Endothelial cell of umbilical vein (primary cell): ENCODE measurements at regions not wholly inside any gene's neighbourhood (a gene's known extent, or its start where the extent isn't known, plus 50 kb on each side); places are given as distances from the start of the nearest gene placed in this dataset.
A peak's percentile ranks its signal among the peaks of the same experiment; 100 is the strongest.

Source experiments
- BruUV-seq: library from RNA; stranded (reverse); fragments of 400-500 nt; replicated peaks from 2 replicates; lab custom pipeline; 2021; lab: Mats Ljungman, UMichigan
- CTCF ChIA-PET: fragments of 300-600, 350-600 bp; sonication (Branson Sonifier 250); formaldehyde crosslinking; loops from one replicate; lab custom pipeline; 2021; ENCODE audit warnings: antibody characterized with exemption, inconsistent platforms; lab: Charles Lee
- POLR2A ChIA-PET: fragments of 300-600, 350-600 bp; sonication (Branson Sonifier 250); formaldehyde crosslinking; loops from one replicate; lab custom pipeline; 2021; ENCODE audit warnings: antibody characterized with exemption, inconsistent platforms; lab: Charles Lee
- DNase-seq: peaks from one replicate; pipeline ENCODE4 v3.0.0-alpha.2; 2011; ENCODE audit warnings: low read depth, low spot score
- FAIRE-seq: peaks from 2 replicates; lab custom pipeline; 2011; peaks lifted over from hg19 to GRCh38; lab: Jason Lieb, UNC
- H2AFZ ChIP-seq: 2 replicates; pipeline ENCODE4 v1.6.0; 2012; ENCODE audit warnings: low read depth, low read length, control low read depth, inconsistent platforms
- H3K27ac ChIP-seq: 2 replicates; pipeline ENCODE4 v1.5.1; 2011; ENCODE audit warnings: low read depth, mild to moderate bottlenecking, control low read depth, low read length, moderate library complexity; ENCODE audit not compliant: insufficient read depth
- H3K27me3 ChIP-seq, 2 experiments: 2 replicates each; pipeline versions ENCODE4 v1.6.0 to v1.6.1; 2011; ENCODE audit warnings: low read length in 2 of 2, mixed read lengths in 1 of 2; ENCODE audit not compliant: control insufficient read depth in 2 of 2, insufficient read depth in 2 of 2
- H3K36me3 ChIP-seq, 2 experiments: 2 replicates in 1 of 2; 3 replicates in 1 of 2; pipeline ENCODE4 v1.5.1; 2011; ENCODE audit warnings: low read length in 2 of 2, mild to moderate bottlenecking in 1 of 2, moderate library complexity in 1 of 2; ENCODE audit not compliant: control insufficient read depth in 2 of 2, insufficient read depth in 2 of 2; ENCODE audit errors: extremely low read depth in 1 of 2
- H3K4me1 ChIP-seq: 3 replicates; pipeline ENCODE4 v1.5.1; 2011; ENCODE audit warnings: mild to moderate bottlenecking, low read length; ENCODE audit not compliant: control insufficient read depth, insufficient read depth; ENCODE audit errors: extremely low read depth
- H3K4me2 ChIP-seq: 2 replicates; pipeline ENCODE4 v1.6.1; 2011; ENCODE audit warnings: low read length, control low read depth, mixed read lengths; ENCODE audit not compliant: insufficient read depth
- H3K4me3 ChIP-seq, 3 experiments: fragments of 200-600 bp in 1 of 3; sonication (generic), shearing (Covaris generic) in 1 of 3; replicated peaks in 1 of 3; 2 replicates each; pipeline ENCODE4 v1.5.1; 2011 to 2016; ENCODE audit warnings: control low read depth in 3 of 3, low read length in 3 of 3, mild to moderate bottlenecking in 2 of 3, inconsistent platforms in 1 of 3, low read depth in 1 of 3, moderate library complexity in 1 of 3; ENCODE audit not compliant: insufficient read depth in 1 of 3
- H3K79me2 ChIP-seq: 2 replicates; pipeline ENCODE4 v1.6.0; 2012; ENCODE audit warnings: low read length, inconsistent platforms; ENCODE audit not compliant: control insufficient read depth, insufficient read depth
- H3K9ac ChIP-seq: replicated peaks from 2 replicates; pipeline ENCODE3; 2011; ENCODE audit warnings: low read length, control low read depth; ENCODE audit not compliant: insufficient read depth; ENCODE audit errors: extremely low read depth
- H3K9me1 ChIP-seq: replicated peaks from 3 replicates; pipeline ENCODE4 v1.6.0; 2011; ENCODE audit warnings: mild to moderate bottlenecking, low read length; ENCODE audit not compliant: control insufficient read depth, insufficient read depth; ENCODE audit errors: extremely low read depth
- H3K9me3 ChIP-seq: replicated peaks from 2 replicates; pipeline ENCODE4 v1.5.1; 2012; ENCODE audit warnings: low read length, inconsistent platforms; ENCODE audit not compliant: control insufficient read depth, insufficient read depth
- H4K20me1 ChIP-seq: replicated peaks from 2 replicates; pipeline ENCODE3; 2011; ENCODE audit warnings: mild to moderate bottlenecking, low read length; ENCODE audit not compliant: control insufficient read depth, insufficient read depth; ENCODE audit errors: extremely low read depth
- CTCF ChIP-seq, 2 donors: IDR thresholded peaks; 1 replicate in 1 of 2; 2 replicates in 1 of 2; pipeline ENCODE4 v1.5.1; 2011; ENCODE audit warnings: low read length in 2 of 2, mild to moderate bottlenecking in 2 of 2, moderate library complexity in 2 of 2, control low read depth in 1 of 2, inconsistent platforms in 1 of 2, low read depth in 1 of 2; ENCODE audit not compliant: insufficient read depth in 1 of 2; ENCODE audit errors: extremely low read depth in 1 of 2
- POLR2A ChIP-seq: IDR thresholded peaks from 2 replicates; pipeline ENCODE4 v1.6.1; 2012; ENCODE audit warnings: low read depth, mild to moderate bottlenecking, control low read depth, low read length
- dilution Hi-C: fragments of 300-500 bp; cut with MboI; formaldehyde crosslinking; loops from one replicate; pipeline ENCODE4 v1.15.0; 2019; ENCODE audit warnings: low sequenced_read_pairs; ENCODE audit not compliant: extremely low pct_ligation_motif_present
- intact Hi-C: fragments of 100-400 bp; cut with micrococcal nuclease; formaldehyde crosslinking; loops from one replicate; pipeline ENCODE4 v1.10.0; 2022

- intact Hi-C loops, result loop anchor here (1.0 to 5.0 kb wide), 3 partner anchors 855 to 947 kb away; partner anchors contain the start of gene UBE2E3
- ChIA-PET POLR2A (interaction anchor here (0.7 kb wide), 1 partner anchor 616 kb away, joined by 3 read pairs; no protein-coding TSS in a partner anchor), CTCF (interaction anchor here (0.6 to 5.7 kb wide), 25 partner anchors 11 to 1953 kb away, joined by 3 to 221 read pairs (median 4); partner anchors contain the start of genes ITGA4 and UBE2E3)
- peak; percentile 38 to 55 for TF ChIP-seq CTCF (IDR thresholded peaks at IDR 0.05; ENCODE audit: extremely low read depth in 1 of 2, insufficient read depth in 1 of 2, low read depth in 1 of 2, low read length in 2 of 2)
- TF ChIP-seq POLR2A, result no peak
- H2AFZ ChIP-seq, result no peak overlapping the region
- H3K4me2 ChIP-seq, result no peak overlapping the region
- dilution Hi-C loops, result no loop called here
- H3K4me3 ChIP-seq, result no peak overlapping the region
- no peaks in the 10 kb centered on the region for H4K20me1 ChIP-seq
- no peaks in the 10 kb centered on the region for H3K9me1 ChIP-seq
- no peaks in the 10 kb centered on the region for H3K9me3 ChIP-seq
- no peaks in the 10 kb centered on the region for H3K79me2 ChIP-seq
- no peak overlapping the region for H3K9ac ChIP-seq
- no peaks in the 10 kb centered on the region for H3K4me1 ChIP-seq
- peaks cover 4 to 12% of the 10 kb centered on the region in 2 experiments for H3K27me3 ChIP-seq
- FAIRE-seq (peak; percentile 78), DNase-seq (peak; percentile 80)
- H3K27ac ChIP-seq, result no peak overlapping the region
- H3K36me3 ChIP-seq, result no peaks in the 10 kb centered on the region
- no TSS peak for BruUV-seq
Observed at GRCh38 chr2:180125245-180125962, 118.3 kb upstream of the CWC22 start.
